Esophagus muscularis mucosa (tissue), 4 donors: ENCODE measurements at regions not wholly inside any gene's neighbourhood (a gene's known extent, or its start where the extent isn't known, plus 50 kb on each side); places are given as distances from the start of the nearest gene placed in this dataset.

Experiments used
- DNase-seq: peaks from one replicate; pipeline ENCODE4 v3.0.0-alpha.2; 2017; ENCODE audit errors: extremely low spot score
- H3K27ac ChIP-seq, 4 donors: fragments of 200-600 bp; sonication (generic); replicated peaks in 1 of 4; 1 replicate in 3 of 4; 2 replicates in 1 of 4; pipeline ENCODE4 v1.5.1; 2016 to 2019; ENCODE audit warnings: mild to moderate bottlenecking in 1 of 4
- H3K27me3 ChIP-seq, 4 donors: fragments of 200-600 bp; sonication (generic); one replicate each; pipeline versions ENCODE4 v1.5.1 to v1.6.0; 2016 to 2019
- H3K36me3 ChIP-seq, 4 donors: fragments of 200-600 bp; sonication (generic); one replicate each; pipeline ENCODE4 v1.5.1; 2016 to 2019
- H3K4me1 ChIP-seq, 4 donors: fragments of 200-600 bp; sonication (generic); one replicate each; pipeline ENCODE4 v1.5.1; 2016 to 2019
- H3K4me3 ChIP-seq, 4 donors: fragments of 200-600 bp; sonication (generic); 1 replicate in 2 of 4; 2 replicates in 2 of 4; pipeline ENCODE4 v1.5.1; 2016 to 2019; ENCODE audit warnings: mild to moderate bottlenecking in 4 of 4, moderate library complexity in 1 of 4
- H3K9me3 ChIP-seq, 4 donors: fragments of 200-600 bp; sonication (generic); 1 replicate in 3 of 4; 2 replicates in 1 of 4; pipeline ENCODE4 v1.5.1; 2016 to 2019
- EP300 ChIP-seq: sonication (generic); formaldehyde crosslinking; IDR thresholded peaks from one replicate; pipeline ENCODE4 v1.6.1; 2017; ENCODE audit warnings: antibody characterized with exemption
- POLR2A ChIP-seq: fragments of 450-650 bp; IDR thresholded peaks from one replicate; pipeline ENCODE4 v1.6.1; 2017; ENCODE audit warnings: antibody characterized with exemption, moderate library complexity, mild to moderate bottlenecking, low read depth
- POLR2AphosphoS5 ChIP-seq, 2 donors: sonication (generic); formaldehyde crosslinking; IDR thresholded peaks; one replicate each; pipeline ENCODE4 v1.6.1; 2017; ENCODE audit warnings: antibody characterized with exemption in 2 of 2
- WGBS: methylation state at CpG from one replicate; pipeline ENCODE4 v1.1.5; 2018; 5-methylcytosine and 5-hydroxymethylcytosine counted together
- intact Hi-C: fragments of 100-400 bp; cut with DNase I; formaldehyde crosslinking; loops from one replicate; pipeline ENCODE4 v1.15.1; 2023
- TF ChIP-seq, protein P1 (sequence below), 3 experiments: fragments of 200-600 bp in 2 of 3; fragments of 450-650 bp in 1 of 3; sonication (generic) in 2 of 3; IDR thresholded peaks; one replicate each; pipeline ENCODE4 v1.5.1; 2017 to 2019; ENCODE audit warnings: antibody characterized with exemption in 3 of 3, mild to moderate bottlenecking in 2 of 3, moderate library complexity in 1 of 3

GRCh38 chr18:30572214-30572613 lies 470.3 kb downstream of the DSC3 start:
- no peak for DNase-seq
- TF ChIP-seq POLR2A: no peak
- TF ChIP-seq POLR2AphosphoS5 (IDR thresholded peaks at IDR 0.05): no peak
- no peak for TF ChIP-seq EP300
- TF ChIP-seq, protein P1, sequence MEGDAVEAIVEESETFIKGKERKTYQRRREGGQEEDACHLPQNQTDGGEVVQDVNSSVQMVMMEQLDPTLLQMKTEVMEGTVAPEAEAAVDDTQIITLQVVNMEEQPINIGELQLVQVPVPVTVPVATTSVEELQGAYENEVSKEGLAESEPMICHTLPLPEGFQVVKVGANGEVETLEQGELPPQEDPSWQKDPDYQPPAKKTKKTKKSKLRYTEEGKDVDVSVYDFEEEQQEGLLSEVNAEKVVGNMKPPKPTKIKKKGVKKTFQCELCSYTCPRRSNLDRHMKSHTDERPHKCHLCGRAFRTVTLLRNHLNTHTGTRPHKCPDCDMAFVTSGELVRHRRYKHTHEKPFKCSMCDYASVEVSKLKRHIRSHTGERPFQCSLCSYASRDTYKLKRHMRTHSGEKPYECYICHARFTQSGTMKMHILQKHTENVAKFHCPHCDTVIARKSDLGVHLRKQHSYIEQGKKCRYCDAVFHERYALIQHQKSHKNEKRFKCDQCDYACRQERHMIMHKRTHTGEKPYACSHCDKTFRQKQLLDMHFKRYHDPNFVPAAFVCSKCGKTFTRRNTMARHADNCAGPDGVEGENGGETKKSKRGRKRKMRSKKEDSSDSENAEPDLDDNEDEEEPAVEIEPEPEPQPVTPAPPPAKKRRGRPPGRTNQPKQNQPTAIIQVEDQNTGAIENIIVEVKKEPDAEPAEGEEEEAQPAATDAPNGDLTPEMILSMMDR (IDR thresholded peaks at IDR 0.05): no peak
- H3K4me1 ChIP-seq: no peaks in the 10 kb centered on the region
- H3K27me3 ChIP-seq: no peaks in the 10 kb centered on the region
- H3K9me3 ChIP-seq: no peaks in the 10 kb centered on the region
- H3K27ac ChIP-seq: no peak overlapping the region
- WGBS: 81% methylated on average over 2 of the region's 2 CpGs
- no peaks in the 10 kb centered on the region for H3K36me3 ChIP-seq
- no peak overlapping the region for H3K4me3 ChIP-seq
- intact Hi-C loops: no loop called here

DNA sequence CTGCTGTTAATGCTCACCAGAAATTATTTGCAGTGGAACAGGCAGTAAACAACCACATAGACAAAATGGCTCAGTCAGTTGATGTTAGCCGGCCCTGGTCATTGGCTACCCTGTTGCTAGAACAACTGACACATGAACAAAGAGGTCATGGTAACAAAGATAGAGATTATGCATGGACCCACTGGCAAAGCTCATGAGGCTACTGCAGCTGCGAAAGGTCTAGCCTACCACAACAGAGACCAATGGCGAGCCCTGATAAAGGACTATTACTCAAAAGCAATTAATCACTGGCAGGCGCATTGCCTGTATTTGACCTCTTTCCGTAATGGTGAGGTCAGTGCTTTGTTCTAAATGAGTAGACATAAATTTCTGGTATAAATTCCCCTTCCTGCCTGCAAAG lies 474.2 kb downstream of the DSC3 start:
- WGBS: 90% methylated on average over 5 of the region's 5 CpGs
- no peak for DNase-seq
- no peak overlapping the region for H3K4me3 ChIP-seq
- TF ChIP-seq EP300 (no peak), POLR2AphosphoS5 (IDR thresholded peaks at IDR 0.05) (no peak), POLR2A (no peak)
- TF ChIP-seq, protein P1 (IDR thresholded peaks at IDR 0.05): no peak
- no peaks in the 10 kb centered on the region for H3K9me3 ChIP-seq
- no peaks in the 10 kb centered on the region for H3K36me3 ChIP-seq
- H3K27ac ChIP-seq: no peak overlapping the region
- H3K4me1 ChIP-seq: no peaks in the 10 kb centered on the region
- no peaks in the 10 kb centered on the region for H3K27me3 ChIP-seq
- intact Hi-C loops: no loop called here

- WGBS: 73% methylated on average over 1 of the region's 1 CpG
- H3K36me3 ChIP-seq: no peaks in the 10 kb centered on the region
- H3K4me3 ChIP-seq: no peak overlapping the region
- no peak overlapping the region for H3K27ac ChIP-seq
- no peak for DNase-seq
- TF ChIP-seq, protein P1 (IDR thresholded peaks at IDR 0.05): no peak
- H3K4me1 ChIP-seq: no peaks in the 10 kb centered on the region
- H3K9me3 ChIP-seq: no peaks in the 10 kb centered on the region
- intact Hi-C loops: no loop called here
- H3K27me3 ChIP-seq: no peaks in the 10 kb centered on the region
These were observed 475.7 kb downstream of the DSC3 start for GRCh38 chr18:30566877-30567276.

- H3K4me1 ChIP-seq: no peaks in the 10 kb centered on the region
- H3K4me3 ChIP-seq: no peak overlapping the region
- H3K27me3 ChIP-seq: no peaks in the 10 kb centered on the region
- DNase-seq: no peak
- no peaks in the 10 kb centered on the region for H3K9me3 ChIP-seq
- no peak overlapping the region for H3K27ac ChIP-seq
- 46% methylated on average over 1 of the region's 1 CpG for WGBS
- intact Hi-C loops: no loop called here
- TF ChIP-seq EP300 (no peak), POLR2A (no peak), POLR2AphosphoS5 (IDR thresholded peaks at IDR 0.05) (no peak)
- TF ChIP-seq, protein P1 (IDR thresholded peaks at IDR 0.05): no peak
- no peaks in the 10 kb centered on the region for H3K36me3 ChIP-seq
These were observed 480.3 kb downstream of the DSC3 start for GRCh38 chr18:30562231-30562630.

- intact Hi-C loops: no loop called here
- 92% methylated on average over 11 of the region's 11 CpGs for WGBS
- no peaks in the 10 kb centered on the region for H3K4me1 ChIP-seq
- TF ChIP-seq, protein P1 (IDR thresholded peaks at IDR 0.05): no peak
- TF ChIP-seq POLR2AphosphoS5 (IDR thresholded peaks at IDR 0.05): no peak
- TF ChIP-seq EP300: no peak
- no peak for TF ChIP-seq POLR2A
- H3K27ac ChIP-seq: no peak overlapping the region
- DNase-seq: no peak
- H3K36me3 ChIP-seq: no peaks in the 10 kb centered on the region
- no peaks in the 10 kb centered on the region for H3K27me3 ChIP-seq
- H3K9me3 ChIP-seq: no peaks in the 10 kb centered on the region
- no peak overlapping the region for H3K4me3 ChIP-seq
These were observed 486.4 kb downstream of the DSC3 start for GRCh38 chr18:30556112-30556511.
